Sigmoid colon (tissue), 3 donors: ENCODE measurements at regions not wholly inside any gene's neighbourhood (a gene's known extent, or its start where the extent isn't known, plus 50 kb on each side); places are given as distances from the start of the nearest gene placed in this dataset.

ENCODE experiments used
- CTCF ChIP-seq, 4 experiments: fragments of 450-650 bp in 3 of 4; fragments of 200-600 bp in 1 of 4; IDR thresholded peaks; one replicate each; pipeline ENCODE4 v1.5.1; 2016 to 2019; ENCODE audit warnings: antibody characterized with exemption in 4 of 4, mild to moderate bottlenecking in 3 of 4, moderate library complexity in 2 of 4
- POLR2A ChIP-seq, 2 donors: fragments of 450-650 bp; IDR thresholded peaks; one replicate each; pipeline ENCODE4 v1.6.1; 2016; ENCODE audit warnings: antibody characterized with exemption in 2 of 2, mild to moderate bottlenecking in 2 of 2, moderate library complexity in 2 of 2

DNA sequence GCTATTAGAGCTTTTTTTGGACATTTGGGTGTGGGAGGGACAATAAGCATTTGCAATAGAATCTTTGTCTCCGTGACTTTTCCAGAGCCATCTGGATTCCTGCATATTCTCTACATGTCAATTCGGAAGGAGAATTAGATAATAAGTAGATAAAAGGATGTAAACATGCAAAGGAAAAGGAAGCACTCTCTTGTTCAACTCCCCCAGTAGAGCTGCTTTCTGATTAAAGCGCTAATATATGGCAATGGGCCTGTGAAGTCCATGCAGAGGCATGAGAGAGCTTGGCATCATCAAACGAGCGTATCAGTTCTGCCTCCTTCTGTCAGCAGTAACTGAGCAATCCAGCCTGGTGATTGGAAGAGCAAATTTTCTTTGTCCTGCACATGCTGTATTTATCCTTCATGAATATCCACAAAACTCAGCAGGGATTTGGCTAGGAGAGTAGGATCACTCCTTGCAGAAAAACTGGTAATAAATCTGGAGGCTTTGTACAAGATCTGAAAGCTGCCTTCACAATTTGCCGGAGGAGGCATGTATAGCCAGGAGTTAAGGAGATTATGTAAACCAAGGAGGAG is 1752.9 kb downstream of the MAT2B start:
- no peak for TF ChIP-seq CTCF (IDR thresholded peaks at IDR 0.05)
- no peak for TF ChIP-seq POLR2A (IDR thresholded peaks at IDR 0.05)
